ENCODE measurements at regions not wholly inside any gene's neighbourhood (a gene's known extent, or its start where the extent isn't known, plus 50 kb on each side); places are given as distances from the start of the nearest gene placed in this dataset.

GRCh38 chr17:34874478-34874877 lies 86.8 kb downstream of the CCT6B start:
- peak in 1 of 3 donors; percentile 64 for DNase-seq (ENCODE audit: low read depth in 2 of 3, low spot score in 2 of 3)

DNA sequence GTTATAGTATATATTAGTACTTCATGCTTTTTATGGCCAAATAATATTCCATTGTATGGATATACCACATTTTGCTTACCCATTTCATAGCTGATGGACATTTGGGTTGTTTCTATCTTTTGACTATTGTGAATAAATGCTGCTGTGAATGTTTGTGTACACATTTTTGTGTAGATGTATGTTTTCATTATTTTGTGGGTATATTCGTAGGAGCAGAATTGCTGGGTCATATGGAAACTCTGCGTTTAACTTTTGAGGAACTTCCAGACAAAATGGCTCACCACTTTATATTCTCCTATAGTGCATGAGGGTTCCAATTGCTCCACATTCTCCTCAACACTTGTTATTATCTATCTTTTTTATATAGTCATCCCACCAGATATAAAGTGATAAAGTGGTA lies 88.6 kb downstream of the CCT6B start:
- no peak for DNase-seq (ENCODE audit: low read depth in 2 of 3, low spot score in 2 of 3)

DNA sequence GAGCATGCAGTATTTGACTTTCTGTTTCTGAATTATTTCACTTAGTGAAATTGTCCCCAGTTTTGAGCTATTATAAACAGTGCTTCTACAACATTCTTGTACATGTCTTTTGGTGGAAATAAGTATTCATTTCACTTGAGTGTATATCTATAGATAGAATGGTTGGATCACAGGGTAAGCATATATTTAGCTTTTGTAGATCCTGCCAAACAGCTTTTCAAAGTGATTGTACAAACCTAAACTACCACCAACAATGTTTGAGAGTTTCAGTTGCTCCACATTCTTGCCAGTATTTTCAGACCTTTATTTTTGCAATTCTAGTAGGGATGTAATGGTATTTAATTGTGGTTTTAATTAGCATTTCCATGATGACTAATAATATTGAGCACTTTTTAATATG lies 91.6 kb downstream of the CCT6B start:
- no peak for DNase-seq (ENCODE audit: low read depth in 2 of 3, low spot score in 2 of 3)

- DNase-seq (ENCODE audit: low read depth in 2 of 3, low spot score in 2 of 3): no peak
These were observed 95.5 kb downstream of the CCT6B start for GRCh38 chr17:34865716-34866115.

- DNase-seq (ENCODE audit: low read depth in 2 of 3, low spot score in 2 of 3): no peak
These were observed 98.9 kb downstream of the CCT6B start for GRCh38 chr17:34862384-34862783.

DNA sequence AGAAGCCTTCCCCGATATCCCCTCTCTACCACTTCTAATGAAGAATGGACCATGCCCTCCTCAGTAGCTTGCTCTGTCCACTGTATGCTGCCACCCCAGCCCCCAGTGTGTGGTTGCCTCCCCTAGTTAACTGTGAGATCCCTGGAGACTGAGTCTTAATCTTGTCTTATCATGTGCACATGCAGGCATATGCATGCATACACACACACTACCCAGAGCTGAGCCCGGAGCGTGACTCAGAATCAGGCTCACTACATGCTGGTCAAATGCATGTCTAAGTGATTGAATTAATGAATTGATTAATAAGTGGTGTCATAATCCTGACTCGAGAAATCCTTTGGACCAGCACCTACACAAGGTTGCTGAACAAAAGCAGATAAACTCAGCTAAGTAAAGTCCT lies 99.4 kb downstream of the CCT6B start:
- DNase-seq (ENCODE audit: low read depth in 2 of 3, low spot score in 2 of 3): no peak

DNA sequence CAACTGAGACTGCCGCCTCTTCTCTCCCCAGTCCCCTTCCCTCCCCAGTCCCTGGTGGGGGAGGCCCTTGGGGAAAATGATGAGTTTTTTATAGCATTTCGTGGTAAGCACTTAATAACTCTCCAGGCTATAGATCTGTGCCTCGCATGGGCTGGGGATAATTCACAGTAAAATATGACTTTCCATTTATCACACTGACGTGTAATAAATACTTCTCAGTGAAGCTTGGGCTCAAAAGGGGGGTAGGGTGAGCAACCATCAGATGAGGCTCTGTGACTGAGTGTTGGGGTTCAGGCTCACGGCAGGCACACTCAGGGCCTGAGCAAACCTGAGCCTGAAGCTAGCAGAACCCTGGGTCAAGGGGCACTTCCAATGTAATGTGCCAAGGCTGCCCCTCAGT lies 101.6 kb downstream of the CCT6B start:
- no peak for DNase-seq (ENCODE audit: low read depth in 2 of 3, low spot score in 2 of 3)

- DNase-seq (ENCODE audit: low read depth in 2 of 3, low spot score in 2 of 3): peak in 1 of 3 donors; percentile 18
These were observed 102.4 kb downstream of the CCT6B start for GRCh38 chr17:34858591-34859565.

- DNase-seq (ENCODE audit: low read depth in 2 of 3, low spot score in 2 of 3): no peak
These were observed 107.3 kb downstream of the CCT6B start for GRCh38 chr17:34853924-34854323.

DNA sequence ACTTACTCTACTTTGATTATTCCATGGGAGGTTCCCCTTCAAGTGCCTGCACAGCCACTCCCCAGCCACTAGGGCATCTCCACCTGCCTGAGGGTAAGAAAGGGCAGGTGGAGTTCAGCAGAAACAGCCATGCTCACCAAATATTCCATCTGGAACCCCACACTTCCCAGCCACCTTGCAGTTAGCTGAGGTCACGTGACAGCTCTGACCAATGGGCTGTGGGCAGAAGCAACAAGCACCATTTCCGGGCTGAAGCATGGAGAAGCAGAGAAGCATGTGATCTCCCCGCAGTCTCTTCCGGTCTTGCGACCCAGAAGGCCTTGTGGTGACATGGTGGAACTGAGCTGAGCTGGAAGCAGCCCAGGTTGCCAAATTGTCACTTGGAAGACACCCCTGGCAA lies 108.6 kb downstream of the CCT6B start:
- DNase-seq (ENCODE audit: low read depth in 2 of 3, low spot score in 2 of 3): no peak

DNA sequence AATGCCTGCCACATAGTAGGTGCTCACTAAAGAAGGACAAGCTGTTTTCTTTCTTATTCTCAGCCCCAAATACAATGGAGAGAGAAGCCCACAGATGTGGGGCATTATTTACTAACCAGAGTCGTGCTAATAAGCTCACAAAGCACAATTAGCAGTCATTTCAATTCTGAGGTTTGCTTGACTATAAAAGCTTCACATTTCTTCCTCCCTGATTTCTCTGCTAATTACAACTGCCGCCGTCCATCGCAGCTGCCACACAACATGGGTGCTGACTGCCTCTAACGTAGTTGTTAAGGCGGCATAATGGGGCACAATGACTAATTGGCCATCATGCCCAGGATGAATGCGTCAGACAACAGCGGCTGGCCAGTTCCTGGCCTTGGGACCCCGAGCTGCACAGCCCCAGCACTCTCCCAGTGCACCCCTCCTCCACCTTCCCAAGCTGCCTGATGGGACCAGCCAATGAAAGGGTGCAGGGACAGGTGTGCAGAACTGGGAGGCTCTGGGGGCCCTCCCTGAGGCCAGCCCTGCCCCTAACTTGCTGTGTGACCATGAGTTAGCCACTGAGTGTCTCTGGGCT lies 109.2 kb downstream of the CCT6B start:
- DNase-seq (ENCODE audit: low read depth in 2 of 3, low spot score in 2 of 3): no peak

DNA sequence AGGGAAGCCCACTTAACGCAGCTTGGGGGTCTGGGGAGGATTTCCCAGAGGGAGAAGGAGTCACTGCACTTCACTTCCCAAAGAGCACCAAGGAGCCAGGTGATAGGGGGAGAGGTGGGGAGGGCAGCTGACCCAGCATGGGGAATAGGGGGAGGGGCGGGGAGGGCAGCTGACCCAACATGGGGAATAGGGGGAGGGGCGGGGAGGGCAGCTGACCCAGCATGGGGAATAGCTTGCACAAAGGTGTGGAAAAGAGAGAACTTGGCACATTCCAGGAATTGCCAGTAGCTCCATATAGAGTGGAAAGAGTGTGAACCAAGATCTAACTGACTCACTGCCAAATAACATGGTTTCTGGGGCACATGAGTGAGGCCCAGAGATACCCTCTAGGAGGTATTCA lies 110.3 kb downstream of the CCT6B start:
- DNase-seq (ENCODE audit: low read depth in 2 of 3, low spot score in 2 of 3): no peak

GRCh38 chr17:34850023-34850422 lies 111.2 kb downstream of the CCT6B start:
- no peak for DNase-seq (ENCODE audit: low read depth in 2 of 3, low spot score in 2 of 3)

GRCh38 chr17:34847938-34848337 lies 113.3 kb downstream of the CCT6B start:
- DNase-seq (ENCODE audit: low read depth in 2 of 3, low spot score in 2 of 3): no peak

DNA sequence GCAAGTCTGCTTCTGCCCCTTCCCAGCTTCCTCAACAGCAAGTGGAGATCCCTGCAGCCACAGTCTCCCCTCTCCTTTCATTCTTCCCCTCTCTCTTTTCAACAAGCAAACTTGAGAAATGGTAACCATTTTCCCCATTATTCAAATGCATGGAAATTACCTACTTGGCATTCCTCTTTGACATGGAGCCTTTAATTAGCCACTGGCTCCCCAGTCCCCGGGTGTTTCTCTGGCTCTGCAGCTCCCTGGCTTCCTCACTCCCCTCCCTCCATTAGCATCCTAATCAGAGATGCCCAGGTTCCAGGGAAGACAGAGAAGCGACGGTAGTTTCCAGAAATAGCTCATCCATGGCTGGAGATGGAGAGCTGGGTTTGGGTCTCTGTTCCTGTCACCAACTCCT lies 116.0 kb downstream of the CCT6B start:
- DNase-seq (ENCODE audit: low read depth in 2 of 3, low spot score in 2 of 3): no peak

DNA sequence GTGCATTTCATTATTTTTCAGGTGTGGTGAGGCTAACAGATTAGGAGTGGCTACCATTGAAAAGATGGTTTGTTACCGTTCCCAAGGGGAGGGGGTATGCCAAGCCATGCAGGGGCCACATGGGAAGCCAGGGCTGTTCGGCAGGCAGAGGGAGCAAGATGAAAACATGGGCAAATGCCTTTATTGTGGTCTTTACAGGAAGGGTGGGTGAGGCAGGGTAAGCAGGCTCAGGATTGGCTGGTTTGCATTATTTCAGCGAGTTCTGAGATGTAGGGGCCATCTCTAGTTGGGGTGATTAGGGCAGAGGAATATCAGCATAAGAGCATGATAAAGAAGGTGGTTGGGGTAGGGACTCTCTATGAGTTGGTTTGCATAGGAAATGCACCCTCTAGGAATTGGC lies 117.6 kb downstream of the CCT6B start:
- no peak for DNase-seq (ENCODE audit: low read depth in 2 of 3, low spot score in 2 of 3)

DNA sequence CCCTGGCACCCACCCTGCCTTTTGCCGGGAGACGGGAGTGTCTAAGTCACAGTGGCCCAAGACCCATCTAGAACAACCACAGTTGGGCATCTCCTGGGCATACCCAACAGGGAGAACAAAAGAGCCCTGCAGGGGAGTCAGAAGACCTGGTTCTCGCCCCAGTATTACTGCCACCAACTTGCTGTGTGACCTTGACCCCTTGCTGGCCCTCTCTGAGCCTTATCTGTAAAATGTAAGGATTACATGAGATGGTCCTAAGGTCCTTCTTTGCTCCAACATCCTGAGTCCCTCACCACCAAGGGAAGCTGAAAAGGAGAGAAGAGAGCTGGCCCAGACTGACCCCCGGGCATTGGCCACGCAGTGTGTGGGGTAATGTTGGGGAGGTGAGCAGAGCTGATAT lies 119.0 kb downstream of the CCT6B start:
- DNase-seq (ENCODE audit: low read depth in 2 of 3, low spot score in 2 of 3): no peak

- no peak for DNase-seq (ENCODE audit: low read depth in 2 of 3, low spot score in 2 of 3)
These were observed 119.8 kb downstream of the CCT6B start for GRCh38 chr17:34841467-34841866.

DNA sequence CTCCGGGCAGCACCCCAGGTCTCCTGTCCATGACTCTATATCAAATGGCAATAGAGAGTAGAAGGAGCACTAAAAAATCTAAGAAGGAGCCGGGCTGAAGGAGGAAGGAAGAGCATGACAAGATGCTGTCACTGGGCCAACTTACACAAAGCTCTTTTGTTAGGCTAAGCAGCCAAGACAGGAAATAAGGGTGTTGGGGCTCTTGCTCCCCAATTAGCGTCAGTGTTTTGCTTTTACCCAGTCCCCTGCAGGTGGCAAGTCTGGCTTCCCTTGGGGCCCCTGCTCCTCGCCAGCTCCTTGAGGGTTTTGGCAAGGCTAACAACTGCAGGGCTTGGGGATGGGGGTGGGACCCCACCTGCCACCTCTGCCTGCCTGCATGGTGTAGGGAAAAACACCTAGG lies 120.5 kb downstream of the CCT6B start:
- peak in 1 of 3 donors; percentile 69 for DNase-seq (ENCODE audit: low read depth in 2 of 3, low spot score in 2 of 3)

- DNase-seq (ENCODE audit: low read depth in 2 of 3, low spot score in 2 of 3): no peak
These were observed 123.3 kb downstream of the CCT6B start for GRCh38 chr17:34837876-34838478.

DNA sequence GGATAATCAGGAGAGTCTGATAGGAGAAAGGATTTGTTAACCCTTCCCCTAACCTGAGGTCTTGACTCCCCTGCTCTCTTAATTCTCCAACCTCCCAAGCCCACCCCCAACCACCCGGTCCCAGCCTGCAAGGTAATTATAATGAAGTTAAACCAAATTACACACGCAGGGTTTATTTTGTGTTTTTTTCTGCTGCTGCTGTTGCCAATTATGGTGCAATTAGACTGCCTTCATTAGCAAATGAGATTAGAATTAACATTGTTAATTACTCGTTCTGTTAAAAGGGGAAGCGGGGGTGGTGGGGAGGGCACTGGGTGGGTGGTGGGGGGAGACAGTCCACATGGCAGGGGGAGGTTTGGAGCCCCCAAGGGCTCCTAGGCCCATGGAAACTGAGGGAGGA lies 128.9 kb downstream of the CCT6B start:
- DNase-seq (ENCODE audit: low read depth in 2 of 3, low spot score in 2 of 3): no peak

GRCh38 chr17:34827008-34827407 lies 134.3 kb downstream of the CCT6B start:
- no peak for DNase-seq (ENCODE audit: low read depth in 2 of 3, low spot score in 2 of 3)

Data from hematopoietic multipotent progenitor cell (in vitro differentiated cells).